ENCODE measurements at regions not wholly inside any gene's neighbourhood (a gene's known extent, or its start where the extent isn't known, plus 50 kb on each side); places are given as distances from the start of the nearest gene placed in this dataset.
"Not testable (repeated sequence)": the region's sequence is repeated elsewhere in the genome, so short reads cannot be mapped to it uniquely, and the experiment has no call there.

DNA sequence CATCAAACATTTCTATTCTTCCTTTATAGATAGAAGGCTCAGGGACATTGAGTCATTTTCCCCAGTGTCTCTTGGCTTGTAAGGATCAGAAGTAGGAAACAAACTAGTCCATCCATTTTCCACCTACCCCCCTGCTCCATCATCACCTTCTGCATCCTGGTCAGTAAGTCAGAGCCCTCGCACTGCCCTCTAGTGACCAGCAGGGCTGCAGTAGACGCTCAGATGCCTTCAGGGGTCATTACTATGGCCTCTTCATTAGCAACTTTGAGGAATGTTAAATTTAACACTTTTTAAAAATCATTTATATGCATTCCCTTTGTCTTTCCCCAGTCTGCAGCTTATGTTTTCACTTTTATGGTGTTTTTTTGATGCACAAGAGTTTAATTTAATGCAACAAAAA is 228.4 kb upstream of the PRSS1 start:
- TF ChIP-seq, protein P1, sequence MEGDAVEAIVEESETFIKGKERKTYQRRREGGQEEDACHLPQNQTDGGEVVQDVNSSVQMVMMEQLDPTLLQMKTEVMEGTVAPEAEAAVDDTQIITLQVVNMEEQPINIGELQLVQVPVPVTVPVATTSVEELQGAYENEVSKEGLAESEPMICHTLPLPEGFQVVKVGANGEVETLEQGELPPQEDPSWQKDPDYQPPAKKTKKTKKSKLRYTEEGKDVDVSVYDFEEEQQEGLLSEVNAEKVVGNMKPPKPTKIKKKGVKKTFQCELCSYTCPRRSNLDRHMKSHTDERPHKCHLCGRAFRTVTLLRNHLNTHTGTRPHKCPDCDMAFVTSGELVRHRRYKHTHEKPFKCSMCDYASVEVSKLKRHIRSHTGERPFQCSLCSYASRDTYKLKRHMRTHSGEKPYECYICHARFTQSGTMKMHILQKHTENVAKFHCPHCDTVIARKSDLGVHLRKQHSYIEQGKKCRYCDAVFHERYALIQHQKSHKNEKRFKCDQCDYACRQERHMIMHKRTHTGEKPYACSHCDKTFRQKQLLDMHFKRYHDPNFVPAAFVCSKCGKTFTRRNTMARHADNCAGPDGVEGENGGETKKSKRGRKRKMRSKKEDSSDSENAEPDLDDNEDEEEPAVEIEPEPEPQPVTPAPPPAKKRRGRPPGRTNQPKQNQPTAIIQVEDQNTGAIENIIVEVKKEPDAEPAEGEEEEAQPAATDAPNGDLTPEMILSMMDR (conservative IDR thresholded peaks at IDR 0.05; ENCODE audit: low read depth in 2 of 2), result peak; percentile 65 to 84
- not testable (repeated sequence) for TF ChIP-seq NANOG (IDR thresholded peaks at IDR 0.05; ENCODE audit: borderline replicate concordance); EZH2 (IDR thresholded peaks at IDR 0.05; ENCODE audit: low read depth, unreplicated experiment)

All from GM23338 (cell line).